SK-N-SH treated with all-trans-retinoic acid at 6 μM for 48 hours (cell line): ENCODE measurements at regions not wholly inside any gene's neighbourhood (a gene's known extent, or its start where the extent isn't known, plus 50 kb on each side); places are given as distances from the start of the nearest gene placed in this dataset.

Source experiments
- ARNTL ChIP-seq: fragments of 450-650 bp; formaldehyde crosslinking; IDR thresholded peaks from 2 replicates; pipeline ENCODE4 v1.5.0; 2020; ENCODE audit warnings: low read depth, mild to moderate bottlenecking, moderate library complexity, borderline replicate concordance
- CREB5 ChIP-seq: fragments of 250-450 bp; sonication (Bioruptor Pico); IDR thresholded peaks from 2 replicates; pipeline ENCODE4 v1.5.1; 2020; ENCODE audit warnings: low read depth, mild to moderate bottlenecking, moderate library complexity
- CSDC2 ChIP-seq: fragments of 250-450 bp; sonication (Bioruptor Pico); IDR thresholded peaks from 2 replicates; pipeline ENCODE4 v1.5.0; 2020; ENCODE audit warnings: mild to moderate bottlenecking, moderate library complexity
- ESRRG ChIP-seq: fragments of 250-450 bp; sonication (Bioruptor Pico); IDR thresholded peaks from 2 replicates; pipeline ENCODE4 v1.6.1; 2021; ENCODE audit warnings: mild to moderate bottlenecking
- OSR1 ChIP-seq: fragments of 250-450 bp; sonication (Bioruptor Pico); IDR thresholded peaks from 2 replicates; pipeline ENCODE4 v1.8.0; 2022; ENCODE audit warnings: moderate library complexity, mild to moderate bottlenecking, inconsistent platforms
- PATZ1 ChIP-seq: fragments of 250-450 bp; sonication (Bioruptor Pico); IDR thresholded peaks from 2 replicates; pipeline ENCODE4 v1.8.0; 2020; ENCODE audit warnings: mild to moderate bottlenecking, moderate library complexity, borderline replicate concordance
- RARB ChIP-seq: fragments of 250-450 bp; sonication (Bioruptor Pico); IDR thresholded peaks from 2 replicates; pipeline ENCODE4 v1.8.0; 2021; ENCODE audit warnings: mild to moderate bottlenecking, moderate library complexity
- TCF4 ChIP-seq: fragments of 250-450 bp; sonication (Bioruptor Pico); IDR thresholded peaks from 2 replicates; pipeline ENCODE4 v1.8.0; 2021; ENCODE audit warnings: mild to moderate bottlenecking, moderate library complexity, borderline replicate concordance
- TSHZ2 ChIP-seq: fragments of 250-450 bp; sonication (Bioruptor Pico); IDR thresholded peaks from 2 replicates; pipeline ENCODE4 v1.5.0; 2020; ENCODE audit warnings: mild to moderate bottlenecking, moderate library complexity
- ZFP30 ChIP-seq: fragments of 450-650 bp; formaldehyde crosslinking; IDR thresholded peaks from 2 replicates; pipeline ENCODE4 v1.5.0; 2022; ENCODE audit warnings: mild to moderate bottlenecking, moderate library complexity
- ZNF565 ChIP-seq: fragments of 450-650 bp; formaldehyde crosslinking; conservative IDR thresholded peaks from 2 replicates; pipeline ENCODE4 v1.5.0; 2020; ENCODE audit warnings: low read depth, mild to moderate bottlenecking, moderate library complexity
- ZNF8 ChIP-seq: fragments of 450-650 bp; formaldehyde crosslinking; IDR thresholded peaks from 2 replicates; pipeline ENCODE4 v1.5.0; 2020; ENCODE audit warnings: mild to moderate bottlenecking, moderate library complexity

GRCh38 chr6:9540534-9541126 is 874.2 kb downstream of the TFAP2A start:
- TF ChIP-seq ZFP30, result no peak
- no peak for TF ChIP-seq CREB5
- no peak for TF ChIP-seq TCF4
- no peak for TF ChIP-seq TSHZ2 (CRISPR knock-in tag)
- TF ChIP-seq RARB (CRISPR knock-in tag), result no peak
- TF ChIP-seq ZNF565 (CRISPR knock-in tag), result no peak
- no peak for TF ChIP-seq PATZ1 (CRISPR knock-in tag)
- no peak for TF ChIP-seq ZNF8 (CRISPR knock-in tag)
- TF ChIP-seq ESRRG (CRISPR knock-in tag), result no peak
- TF ChIP-seq OSR1 (CRISPR knock-in tag), result no peak
- no peak for TF ChIP-seq ARNTL
- TF ChIP-seq CSDC2 (CRISPR knock-in tag), result no peak
